ENCODE measurements at regions not wholly inside any gene's neighbourhood (a gene's known extent, or its start where the extent isn't known, plus 50 kb on each side); places are given as distances from the start of the nearest gene placed in this dataset.

DNA sequence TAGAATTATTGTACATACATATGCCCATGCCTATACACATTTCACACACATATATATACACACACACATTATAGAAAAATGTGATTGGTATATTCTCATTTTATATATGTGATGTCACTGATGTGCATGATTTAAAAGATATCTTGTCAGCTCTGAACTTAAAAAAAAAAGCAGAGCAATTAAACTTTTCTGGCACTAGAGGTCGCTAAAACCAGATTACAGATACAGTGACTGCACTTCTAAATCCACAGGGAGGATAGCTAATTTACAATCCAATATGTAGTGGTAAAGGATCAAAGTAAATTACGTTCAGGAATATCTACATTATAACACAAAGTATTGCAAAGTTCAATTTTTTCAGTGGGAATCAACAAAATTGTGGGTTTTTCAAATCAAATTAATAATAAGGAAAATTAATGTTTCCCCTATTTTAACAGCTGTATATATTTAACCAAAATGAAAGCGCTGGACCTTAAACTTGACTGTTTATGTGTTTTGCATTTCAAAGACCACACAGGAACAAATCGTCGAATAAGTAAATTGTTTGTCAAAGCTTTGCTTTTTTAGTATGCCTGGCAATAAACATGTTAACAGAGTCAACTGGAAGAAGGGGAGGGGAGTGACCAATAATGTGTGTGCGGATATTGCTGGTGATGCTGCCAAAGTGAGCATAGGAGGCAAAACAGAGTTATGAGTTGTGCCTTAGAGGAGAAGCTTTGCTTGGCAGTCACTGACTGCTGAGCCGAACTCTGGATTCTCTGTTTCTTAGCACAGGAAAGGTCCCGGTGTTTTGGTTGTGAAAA lies 1201.4 kb upstream of the C9orf72 start:
- peak in 1 of 2 experiments; percentile 54 for DNase-seq

DNA sequence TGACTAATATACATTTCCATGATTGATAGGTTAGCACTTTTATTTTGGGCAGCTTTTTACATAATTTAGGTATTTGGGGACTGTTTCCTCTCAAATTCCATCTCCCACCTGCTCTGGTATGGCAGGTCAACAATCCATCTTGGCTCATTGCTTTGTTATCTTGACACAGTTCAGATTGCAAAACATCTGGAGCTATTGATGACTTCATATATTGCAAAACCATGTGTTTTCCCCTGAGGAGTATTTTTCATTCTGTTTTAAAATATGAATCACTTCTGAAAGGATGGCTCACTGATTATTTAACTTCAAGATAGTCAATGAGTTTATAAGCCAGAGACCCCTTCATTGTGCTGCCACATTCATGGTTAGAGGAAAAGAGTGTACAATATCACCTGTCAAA lies 1206.0 kb upstream of the C9orf72 start:
- DNase-seq, result peak in 1 of 2 experiments; percentile 46

DNA sequence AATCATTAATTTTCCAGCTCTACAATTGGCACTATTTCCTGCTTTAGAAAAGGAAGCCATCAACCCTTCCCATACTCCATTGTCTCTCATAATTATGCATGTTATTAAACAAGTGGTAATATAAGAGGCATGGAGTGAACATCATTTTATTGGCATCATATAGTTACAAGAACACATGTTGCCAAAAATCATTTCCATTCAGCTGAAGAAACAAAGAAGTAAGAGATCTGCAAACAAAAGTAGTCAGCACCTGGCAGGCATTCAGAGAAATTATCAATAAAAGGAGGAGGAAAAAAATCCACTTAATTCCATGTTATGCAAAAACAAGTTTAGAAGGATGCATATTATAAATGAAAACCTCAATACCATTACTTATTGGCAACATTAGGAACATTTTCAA lies 1208.2 kb upstream of the C9orf72 start:
- peak in 1 of 2 experiments; percentile 37 for DNase-seq

DNA sequence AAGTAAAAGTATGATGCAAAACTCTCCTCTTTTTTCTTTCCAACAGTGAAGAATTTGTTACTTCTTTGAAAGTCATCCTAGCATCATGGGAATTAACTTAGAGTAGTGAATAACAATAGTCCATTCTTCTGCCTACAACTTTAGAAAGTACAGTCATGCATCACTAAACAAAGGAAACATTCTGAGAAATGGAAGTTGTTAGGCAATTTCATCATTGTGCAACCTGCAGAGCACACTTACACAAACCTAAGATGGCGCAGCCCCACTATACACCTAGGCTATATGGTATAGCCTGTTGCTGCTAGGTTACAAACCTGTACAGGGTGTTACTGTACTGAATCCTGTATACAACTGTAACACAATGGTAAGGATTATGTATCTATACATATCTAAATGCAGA lies 1209.3 kb upstream of the C9orf72 start:
- DNase-seq, result no peak

DNA sequence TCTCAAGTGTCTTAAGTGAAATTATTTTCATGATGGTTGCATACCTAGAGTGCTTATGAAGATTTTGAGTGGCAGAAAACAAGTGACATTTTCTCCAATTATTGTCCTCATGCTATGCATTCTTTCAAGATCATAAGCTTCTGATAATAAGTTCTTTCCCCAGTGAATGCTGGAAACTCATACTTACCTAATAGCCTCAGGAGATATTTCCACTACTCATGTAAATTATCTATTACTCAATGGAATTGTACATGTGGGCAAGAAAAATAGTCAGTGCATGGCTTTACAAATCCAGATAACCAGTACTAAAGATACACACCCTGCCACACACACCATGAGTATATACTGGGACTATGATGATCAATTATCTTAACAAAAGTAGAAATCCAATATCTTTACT lies 1219.4 kb upstream of the C9orf72 start:
- no peak for DNase-seq

DNA sequence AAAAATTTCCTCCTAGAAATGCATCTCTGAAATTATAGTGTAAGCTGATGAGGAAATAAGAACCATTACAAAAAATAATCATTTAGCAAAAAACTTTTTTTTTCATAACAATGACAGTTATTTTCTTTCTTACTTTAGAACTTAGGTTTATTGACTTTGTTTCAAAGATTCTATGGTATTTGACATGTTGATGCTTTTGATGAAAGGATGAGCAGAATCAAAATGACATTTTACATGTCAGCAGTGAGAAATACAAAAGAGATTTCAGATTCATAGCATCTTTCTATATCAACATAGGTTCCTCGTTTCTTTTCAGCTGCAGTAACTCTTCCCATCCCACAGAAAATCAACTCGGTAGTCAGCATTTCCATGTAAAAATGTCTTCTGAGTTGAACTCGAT lies 1226.6 kb upstream of the C9orf72 start:
- DNase-seq, result no peak

DNA sequence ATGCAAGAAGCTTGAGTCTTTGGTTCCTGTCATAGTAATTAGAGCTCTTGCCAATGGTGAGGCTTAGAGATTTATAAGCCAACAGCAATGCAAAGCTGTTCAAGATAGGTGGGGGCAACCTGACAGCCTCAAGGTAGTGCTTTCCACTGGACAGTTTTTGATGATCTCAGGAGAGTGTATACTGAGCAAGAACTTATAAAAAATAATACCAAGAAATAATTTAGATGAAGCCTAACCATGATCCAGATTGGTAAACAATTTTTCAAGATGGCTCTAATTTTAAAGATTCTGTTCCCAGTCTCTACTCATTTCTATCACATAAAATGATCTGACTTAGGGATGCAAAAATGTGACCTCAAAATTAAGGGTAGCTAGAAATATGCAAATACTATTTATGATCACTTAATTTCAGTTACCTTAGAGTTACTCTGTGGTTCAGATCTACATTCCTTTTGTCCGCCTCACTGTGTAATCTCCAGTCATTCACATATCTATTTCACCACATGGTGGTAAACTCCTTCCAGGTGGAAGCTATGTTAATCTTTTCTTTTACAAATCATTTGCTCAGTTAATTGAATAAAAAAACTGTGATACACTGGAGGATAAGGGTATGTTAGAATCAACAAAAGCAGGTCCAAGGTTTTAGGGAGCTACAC lies 1228.0 kb upstream of the C9orf72 start:
- DNase-seq, result peak in 1 of 2 experiments; percentile 23

DNA sequence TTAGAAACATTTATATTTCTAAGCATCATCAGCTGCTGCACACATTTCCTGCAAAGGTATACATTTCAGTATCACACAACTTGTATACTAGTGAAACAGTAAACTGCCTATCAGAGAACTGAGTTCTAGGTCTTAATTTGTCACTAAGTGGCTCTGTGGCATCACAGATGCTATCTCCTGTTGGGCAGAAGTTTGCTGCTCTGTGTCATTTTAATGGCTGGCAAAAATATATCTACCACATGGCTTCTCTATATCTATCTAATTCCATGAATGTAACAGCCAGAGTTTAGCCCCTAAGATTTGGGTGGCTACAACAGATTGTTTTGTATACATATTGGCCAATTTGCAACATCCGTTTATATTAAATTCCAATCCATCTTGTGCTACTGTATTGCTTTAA lies 1231.9 kb upstream of the C9orf72 start:
- DNase-seq, result no peak

DNA sequence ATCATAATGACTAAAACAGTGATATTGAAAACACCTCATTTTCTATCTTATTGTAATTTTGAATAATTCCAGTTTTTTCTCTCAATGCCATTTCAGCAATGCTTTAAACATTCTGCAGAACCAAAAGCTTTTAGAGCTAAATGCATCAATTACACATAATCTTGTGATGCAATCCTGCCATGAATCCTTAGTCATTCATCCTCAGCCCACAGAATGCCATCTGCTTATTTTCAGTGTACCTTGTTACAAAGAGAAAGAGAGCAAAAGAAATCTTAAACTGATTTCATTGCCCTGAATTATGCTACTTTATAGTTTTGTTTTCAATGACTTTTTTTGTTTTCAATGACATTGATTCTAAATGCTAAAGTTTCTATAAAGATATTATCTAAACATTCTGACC lies 1234.8 kb upstream of the C9orf72 start:
- DNase-seq, result peak; percentile 38 to 73

DNA sequence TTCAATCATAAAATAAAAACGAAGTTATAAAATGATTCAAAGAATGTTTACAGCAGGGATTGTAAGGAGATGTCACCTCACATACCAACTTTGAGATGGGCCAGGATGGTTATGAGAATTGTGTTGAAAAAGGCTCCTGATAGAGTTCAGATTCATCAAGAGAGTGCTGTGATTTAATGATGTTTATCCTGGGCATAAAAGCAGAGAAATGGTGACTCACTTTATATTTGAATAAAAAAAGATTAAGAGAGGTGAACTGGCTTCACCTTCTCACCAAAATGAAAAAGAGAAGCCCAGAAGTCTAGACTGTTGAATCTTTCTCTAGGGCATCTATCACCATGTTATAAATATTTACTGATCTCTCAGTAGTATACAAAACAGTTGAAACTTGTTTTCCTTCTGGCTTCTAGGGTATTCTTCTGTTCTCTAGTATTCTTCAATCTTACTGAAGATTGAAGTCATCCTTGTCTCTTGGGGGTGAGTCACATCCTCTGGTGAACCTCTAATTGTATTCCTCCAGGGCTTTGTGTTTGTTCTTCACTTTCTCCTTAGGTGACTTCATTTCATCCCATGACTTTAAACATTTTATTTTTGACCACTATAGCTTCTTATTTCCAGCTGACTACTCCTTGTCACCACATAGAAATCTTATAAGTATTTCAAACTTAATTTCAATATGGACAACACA lies 1237.3 kb upstream of the C9orf72 start:
- DNase-seq, result no peak

DNA sequence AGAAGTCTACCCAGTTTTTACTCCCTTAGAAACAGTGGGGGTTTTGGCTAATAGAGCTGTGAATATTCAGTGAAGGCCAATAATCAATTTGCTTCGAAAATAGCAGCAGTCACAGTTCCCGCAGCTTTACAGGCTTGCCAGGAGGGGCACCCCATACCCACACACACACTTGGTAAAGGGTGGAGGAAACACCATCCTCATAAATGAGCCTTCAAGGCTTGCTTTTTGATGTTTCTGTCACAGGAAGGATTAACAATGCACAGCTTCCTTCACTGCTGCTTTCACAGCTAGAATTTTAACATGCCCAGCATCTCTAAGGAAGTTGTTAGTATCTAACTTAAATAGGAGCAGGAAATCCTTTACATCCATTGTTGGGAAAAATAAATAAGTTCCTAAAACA lies 1247.5 kb upstream of the C9orf72 start:
- DNase-seq, result no peak

DNA sequence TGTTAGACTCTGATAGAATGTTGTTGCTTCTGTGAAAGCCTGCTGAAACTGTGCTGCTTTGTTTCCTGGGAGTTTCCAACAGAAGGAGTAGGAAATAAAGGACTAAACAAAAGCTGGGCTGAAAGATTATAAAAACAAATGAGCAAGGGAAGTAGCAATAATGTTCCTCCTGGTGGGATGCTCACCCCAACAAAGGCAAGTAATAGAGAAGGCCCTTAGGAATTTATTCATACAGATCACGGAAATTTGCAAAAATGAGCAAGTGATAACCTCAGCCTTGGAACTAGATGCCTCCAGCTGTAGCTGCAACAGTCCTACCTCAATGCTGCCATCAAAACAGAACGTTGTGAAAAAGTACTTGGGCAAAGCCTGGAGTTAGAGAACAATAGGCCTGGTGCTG lies 1248.0 kb upstream of the C9orf72 start:
- no peak for DNase-seq

DNA sequence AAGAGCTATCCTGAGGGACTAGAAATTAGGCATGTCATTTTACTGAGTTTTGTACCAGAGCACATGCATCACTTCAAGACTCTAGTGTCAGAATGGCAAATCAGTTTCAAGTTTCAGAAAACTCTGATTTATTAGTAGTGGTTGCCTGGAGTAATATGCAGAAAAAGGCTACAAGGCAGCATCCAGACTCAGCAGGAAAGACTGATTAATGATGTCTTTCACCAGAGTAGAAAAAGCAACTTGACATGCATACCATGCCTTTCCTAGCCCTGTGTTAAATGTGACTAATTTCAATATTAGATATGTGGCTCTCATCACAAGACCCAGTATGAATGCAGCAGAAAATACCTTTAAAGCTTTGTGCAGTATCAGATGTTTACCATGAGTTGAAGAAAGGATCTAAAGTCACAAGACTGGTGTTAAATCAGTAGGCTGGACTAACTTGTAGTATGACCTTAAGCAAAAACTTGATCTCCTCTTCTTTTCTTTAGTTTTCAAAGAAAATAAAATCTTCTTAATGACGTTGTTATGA lies 1251.2 kb upstream of the C9orf72 start:
- no peak for DNase-seq

DNA sequence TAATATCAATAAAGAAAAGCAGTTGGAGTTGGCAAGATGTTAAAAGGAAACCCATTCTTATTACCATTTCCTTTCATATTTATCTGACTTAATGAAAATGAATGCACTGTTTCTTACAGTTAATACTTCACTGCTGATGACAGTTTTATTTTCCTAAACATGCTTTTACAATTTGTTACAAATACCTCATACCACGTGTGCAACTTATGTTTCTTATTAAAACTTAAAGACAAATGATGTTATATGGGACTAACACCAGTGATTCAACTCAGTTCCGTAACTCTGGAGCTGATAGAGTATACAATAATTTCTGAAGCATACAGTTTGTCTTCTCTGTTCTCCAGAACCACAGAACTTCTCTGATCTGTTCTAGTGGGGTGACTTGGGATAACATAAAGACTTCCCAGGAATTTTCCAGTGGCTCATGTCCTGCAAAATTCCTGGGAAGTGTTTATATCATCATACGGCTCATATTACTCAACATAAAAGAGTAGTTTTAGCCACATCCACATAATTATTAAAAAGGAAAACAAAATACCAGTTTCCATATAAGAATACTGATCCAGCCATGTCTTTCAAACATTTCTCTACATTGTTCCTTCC lies 1259.0 kb upstream of the C9orf72 start:
- no peak for DNase-seq

DNA sequence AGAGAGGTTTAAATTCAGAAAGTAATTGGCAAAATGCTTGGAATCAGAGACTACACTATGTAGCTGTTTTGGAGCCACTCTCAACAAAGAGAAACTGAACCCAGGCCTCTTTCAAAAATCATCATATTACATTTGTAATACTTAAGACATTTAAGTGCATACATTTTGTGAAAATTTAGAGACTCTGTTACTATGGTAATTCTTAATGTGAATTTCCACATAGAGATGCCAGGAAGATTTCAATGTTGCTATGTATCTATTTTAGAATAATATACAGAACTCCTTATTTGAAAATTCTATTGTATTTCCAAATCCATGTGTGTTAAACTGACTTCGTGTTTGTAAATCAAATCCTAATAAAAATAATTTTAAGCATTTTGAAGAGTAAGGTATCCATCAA lies 1260.9 kb upstream of the C9orf72 start:
- no peak for DNase-seq

DNA sequence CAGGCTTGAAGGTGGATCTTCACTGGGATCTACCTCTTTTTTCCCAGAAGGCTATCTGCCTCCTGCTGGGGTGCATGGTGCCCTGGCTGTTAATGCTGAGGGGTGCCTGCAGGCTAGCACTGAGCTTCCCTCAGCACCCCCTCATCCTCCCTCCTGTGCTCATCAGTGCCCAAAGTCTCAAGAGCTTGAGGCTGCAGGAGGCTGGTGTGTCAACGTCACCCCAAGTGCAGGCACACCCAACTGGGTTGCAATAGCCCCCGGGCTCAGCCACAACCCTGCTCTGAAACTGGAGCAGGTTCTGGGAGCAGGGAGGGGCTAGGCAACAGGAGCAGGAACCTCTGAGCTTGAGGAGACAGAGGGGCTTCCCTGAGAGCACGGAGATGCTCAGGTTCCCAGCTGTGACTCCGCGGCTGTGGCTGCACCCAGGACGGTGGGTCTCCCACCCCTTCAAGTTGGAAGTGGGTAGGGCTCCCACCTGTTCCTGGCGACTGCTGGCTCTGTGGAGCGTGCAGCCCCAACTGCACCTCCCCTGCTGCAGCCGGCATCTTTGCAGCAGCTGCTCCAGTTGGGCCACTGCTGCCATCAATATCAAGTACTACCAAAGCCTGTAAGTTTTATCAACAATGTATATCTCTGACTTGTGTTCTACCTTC lies 1266.6 kb upstream of the C9orf72 start:
- peak in 1 of 2 experiments; percentile 35 for DNase-seq

DNA sequence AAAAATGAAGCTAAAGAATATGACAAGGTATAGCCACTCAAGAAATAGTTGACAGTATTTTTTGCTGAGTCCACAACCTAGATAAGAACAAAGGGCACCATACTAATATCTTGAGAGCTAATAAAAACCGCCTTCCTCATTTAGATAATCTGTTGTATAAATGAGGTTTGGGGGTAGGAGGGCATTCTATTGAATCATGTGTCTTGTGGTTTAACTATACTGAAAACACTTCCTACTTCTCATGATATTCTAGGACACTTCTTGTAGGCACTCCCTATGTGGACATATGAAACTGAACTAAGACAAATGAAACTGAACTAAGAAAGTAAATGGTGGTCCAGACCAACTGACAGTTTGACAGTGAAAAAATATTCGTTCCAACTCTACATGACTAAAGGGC lies 1268.5 kb upstream of the C9orf72 start:
- DNase-seq, result no peak

DNA sequence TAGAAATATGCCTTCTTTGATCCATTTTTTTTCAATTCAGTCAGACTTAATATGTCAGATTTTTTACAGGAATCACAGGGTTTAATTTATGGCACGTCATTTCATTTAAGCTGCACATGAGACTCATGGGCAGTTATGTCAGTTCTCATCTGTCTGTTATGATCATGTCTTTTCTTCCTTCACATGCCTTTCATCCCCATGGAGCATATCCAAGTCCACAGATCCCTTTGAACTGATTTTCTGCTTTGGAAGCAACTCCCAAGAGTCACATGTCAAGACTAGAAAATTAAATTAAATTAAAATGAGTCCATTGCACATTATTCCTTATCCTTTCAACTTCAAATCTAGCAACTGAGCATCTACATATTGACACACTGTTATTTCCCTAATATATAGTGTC lies 1274.0 kb upstream of the C9orf72 start:
- DNase-seq, result no peak

DNA sequence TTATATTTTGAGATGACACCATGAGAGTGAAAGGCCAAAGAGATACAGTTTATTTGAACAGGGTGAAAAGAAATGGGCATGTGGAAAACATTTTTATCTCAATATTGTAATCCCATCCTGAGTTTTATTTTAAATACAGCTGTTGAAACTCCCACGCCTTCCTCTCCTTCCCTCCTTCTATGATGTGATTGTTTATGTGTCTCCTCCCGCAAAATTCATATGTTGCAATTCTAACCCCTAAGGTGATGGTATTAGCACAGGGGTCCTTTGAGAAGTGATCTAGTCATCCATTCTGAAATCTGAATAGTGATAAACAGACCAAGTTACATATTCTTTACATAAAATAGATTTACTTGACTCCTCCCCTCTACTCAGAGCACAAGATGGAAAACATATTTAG lies 1275.4 kb upstream of the C9orf72 start:
- no peak for DNase-seq

DNA sequence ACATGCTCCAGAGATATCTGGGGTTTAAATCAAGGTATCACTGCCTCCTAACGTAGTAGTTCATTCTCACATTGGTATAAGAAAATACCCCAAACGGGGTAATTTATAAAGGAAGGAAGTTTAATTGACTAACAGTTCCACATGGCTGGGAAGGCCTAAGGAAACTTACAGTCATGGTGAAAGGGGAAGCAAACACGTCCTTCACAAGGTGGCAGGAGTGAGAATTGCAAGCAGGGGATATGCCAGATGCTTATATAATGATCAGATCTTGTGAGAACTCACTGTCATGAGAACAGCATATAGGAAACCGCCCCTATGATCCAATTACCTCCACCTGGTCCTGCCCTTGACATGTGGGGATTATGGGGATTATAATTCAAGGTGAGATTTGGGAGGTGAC lies 1280.2 kb upstream of the C9orf72 start:
- DNase-seq, result peak; percentile 50 to 81

DNA sequence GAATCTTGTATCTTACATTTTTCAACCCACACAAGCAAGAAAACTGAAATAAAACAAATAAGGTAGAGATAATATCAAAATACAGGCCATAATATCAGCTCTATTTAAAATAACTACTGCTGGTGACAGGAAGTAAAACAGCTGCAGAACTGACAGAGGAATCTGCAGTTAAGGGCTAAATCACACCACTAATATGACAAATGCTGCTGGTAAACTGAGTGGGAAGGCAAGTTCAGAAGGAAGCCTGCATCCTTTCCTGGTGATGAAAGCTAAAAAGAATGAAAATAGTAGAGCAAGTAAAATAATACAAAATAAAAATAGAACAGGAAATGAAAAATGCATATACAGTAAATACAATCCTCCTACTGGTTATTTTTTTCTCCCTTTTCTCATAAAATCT lies 1293.7 kb upstream of the C9orf72 start:
- DNase-seq, result no peak

DNA sequence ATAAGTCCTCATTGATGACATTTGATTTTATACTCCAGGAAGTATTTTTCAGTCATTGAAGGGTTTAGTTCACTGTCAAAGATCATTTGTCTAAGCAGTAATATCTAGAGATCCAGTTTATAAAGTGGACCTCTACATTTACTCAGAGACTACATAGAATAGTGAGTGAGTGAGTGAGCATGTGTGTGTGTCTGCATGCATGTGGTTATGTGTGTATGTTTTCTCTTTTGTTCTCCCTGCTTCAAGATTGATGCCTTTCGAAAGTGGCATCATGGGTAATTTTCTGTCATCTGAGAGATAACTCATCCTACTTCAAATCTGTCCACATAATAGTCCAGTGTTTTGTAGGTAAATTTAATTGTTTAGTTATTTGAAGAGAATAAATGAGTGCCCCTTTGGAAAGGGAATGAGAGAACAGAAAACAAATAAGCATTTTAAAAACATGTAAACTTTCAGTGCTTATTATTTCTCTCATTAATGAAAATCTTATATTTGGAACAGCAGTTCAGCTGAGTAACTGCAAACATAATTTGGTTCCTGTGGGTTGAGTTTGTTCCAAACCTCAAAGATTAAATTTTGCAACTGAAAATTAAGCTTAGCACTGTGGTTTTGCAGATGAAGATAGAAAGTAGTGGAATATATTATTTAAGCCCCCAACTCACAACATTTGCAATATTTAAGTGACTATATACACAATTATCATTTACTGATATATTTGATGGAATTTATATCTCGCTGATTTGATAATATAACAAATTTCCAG lies 1295.1 kb upstream of the C9orf72 start:
- no peak for DNase-seq
